ENCODE measurements at regions not wholly inside any gene's neighbourhood (a gene's known extent, or its start where the extent isn't known, plus 50 kb on each side); places are given as distances from the start of the nearest gene placed in this dataset.
"Not testable (repeated sequence)": the region's sequence is repeated elsewhere in the genome, so short reads cannot be mapped to it uniquely, and the experiment has no call there.

- no peak for DNase-seq
Observed at GRCh38 chr14:106230071-106230470, 703.7 kb downstream of the TMEM121 start.

- DNase-seq, result not testable (repeated sequence)
Observed at GRCh38 chr14:106233191-106233590, 706.8 kb downstream of the TMEM121 start.

GRCh38 chr14:106234525-106235254 lies 708.3 kb downstream of the TMEM121 start:
- peak; percentile 4 for DNase-seq

- no peak for DNase-seq
Observed at GRCh38 chr14:106235356-106236159, 709.2 kb downstream of the TMEM121 start.

DNA sequence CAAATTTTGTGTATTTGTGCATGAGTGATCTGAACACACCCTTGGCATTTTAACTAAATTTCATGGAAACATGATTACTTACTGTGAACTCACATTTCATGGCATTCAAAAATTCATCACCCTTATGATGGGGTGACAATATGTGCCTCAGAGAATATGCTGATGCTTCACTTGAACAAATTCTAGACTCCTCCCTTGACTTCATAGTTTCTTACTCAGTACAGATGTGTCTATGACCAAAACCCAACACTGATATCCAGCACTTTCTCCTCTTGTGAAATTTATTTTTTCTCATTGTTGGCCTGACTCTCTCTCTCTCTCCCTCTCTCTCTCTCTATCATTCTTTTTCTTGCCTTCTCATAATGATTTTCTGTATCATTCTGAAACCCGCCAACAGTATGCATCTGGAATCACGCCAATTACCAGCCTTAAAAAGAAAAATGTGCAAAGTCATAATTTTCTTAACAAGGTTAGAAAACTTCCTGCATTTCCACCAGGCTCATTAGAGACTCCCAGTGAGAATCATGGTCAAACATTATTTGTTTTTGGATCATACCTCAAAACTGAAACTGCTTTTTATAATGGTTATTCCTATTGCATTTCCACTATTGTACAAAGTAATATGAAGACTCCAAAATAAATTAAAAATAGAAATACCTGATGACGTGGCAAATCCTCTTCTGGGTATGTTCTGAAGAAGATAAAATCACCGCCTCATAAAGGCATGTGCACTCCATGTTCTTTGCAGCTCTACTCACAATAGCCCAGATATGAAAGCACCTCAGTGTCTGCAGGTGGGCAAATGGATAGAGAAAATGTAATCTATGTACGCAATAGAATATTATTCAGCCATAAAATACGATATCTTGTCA lies 722.2 kb downstream of the TMEM121 start:
- no peak for DNase-seq

GRCh38 chr14:106253995-106254394 lies 727.6 kb downstream of the TMEM121 start:
- not testable (repeated sequence) for DNase-seq

DNA sequence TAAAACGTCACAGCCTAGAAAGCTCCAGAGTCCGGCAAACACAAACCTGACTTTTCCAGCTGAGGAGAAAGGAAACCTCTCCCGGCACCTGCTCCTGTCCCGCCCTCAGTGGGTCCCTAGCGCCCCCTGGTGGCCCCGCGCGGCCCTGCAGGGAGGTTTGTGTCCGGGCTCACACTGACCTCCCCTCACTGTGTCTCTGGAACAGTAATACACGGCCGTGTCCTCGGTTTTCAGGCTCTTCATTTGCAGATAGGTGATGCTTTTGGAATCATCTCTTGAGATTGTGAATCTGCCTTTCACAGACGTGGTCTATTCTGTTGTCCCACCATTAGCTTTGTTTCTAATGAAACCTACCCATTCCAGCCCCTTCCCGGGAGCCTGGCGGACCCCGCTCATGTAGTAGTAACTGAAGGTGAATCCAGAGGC lies 731.2 kb downstream of the TMEM121 start:
- DNase-seq, result not testable (repeated sequence)

- no peak for DNase-seq
Observed at GRCh38 chr14:106268013-106268727, 741.8 kb downstream of the TMEM121 start.

GRCh38 chr14:106269029-106269428 lies 742.6 kb downstream of the TMEM121 start:
- DNase-seq, result no peak

GRCh38 chr14:106269451-106270204 lies 743.2 kb downstream of the TMEM121 start:
- DNase-seq, result no peak

DNA sequence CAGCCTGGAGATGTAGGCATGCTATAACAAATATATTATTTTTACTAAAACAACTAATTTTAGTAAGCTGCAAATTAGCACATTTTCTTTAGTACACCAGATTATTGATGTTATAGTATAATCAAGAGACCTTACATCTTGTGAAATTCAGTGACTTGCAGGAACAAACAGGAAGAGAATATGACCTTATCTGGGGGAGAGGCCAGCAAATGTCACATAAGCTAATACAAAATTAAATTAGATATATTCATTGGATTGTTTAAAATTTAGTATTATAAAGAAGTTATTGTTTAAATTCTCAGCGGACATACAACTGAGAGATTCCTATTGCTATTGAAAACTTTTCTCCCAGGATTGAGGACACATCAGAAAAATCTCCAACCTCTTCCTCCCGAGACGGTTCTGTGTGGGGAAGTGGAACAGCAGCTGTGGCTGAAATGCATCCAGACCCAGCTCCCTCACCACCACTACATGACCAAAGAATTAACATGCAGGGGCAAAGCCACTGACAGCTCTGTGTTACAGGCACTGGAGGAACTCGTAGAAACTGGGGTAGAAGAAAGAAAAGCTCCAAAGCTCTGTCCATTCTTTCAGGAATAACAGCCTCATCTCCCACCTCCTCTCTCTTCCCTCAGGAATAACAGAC lies 744.2 kb downstream of the TMEM121 start:
- DNase-seq, result not testable (repeated sequence)

DNA sequence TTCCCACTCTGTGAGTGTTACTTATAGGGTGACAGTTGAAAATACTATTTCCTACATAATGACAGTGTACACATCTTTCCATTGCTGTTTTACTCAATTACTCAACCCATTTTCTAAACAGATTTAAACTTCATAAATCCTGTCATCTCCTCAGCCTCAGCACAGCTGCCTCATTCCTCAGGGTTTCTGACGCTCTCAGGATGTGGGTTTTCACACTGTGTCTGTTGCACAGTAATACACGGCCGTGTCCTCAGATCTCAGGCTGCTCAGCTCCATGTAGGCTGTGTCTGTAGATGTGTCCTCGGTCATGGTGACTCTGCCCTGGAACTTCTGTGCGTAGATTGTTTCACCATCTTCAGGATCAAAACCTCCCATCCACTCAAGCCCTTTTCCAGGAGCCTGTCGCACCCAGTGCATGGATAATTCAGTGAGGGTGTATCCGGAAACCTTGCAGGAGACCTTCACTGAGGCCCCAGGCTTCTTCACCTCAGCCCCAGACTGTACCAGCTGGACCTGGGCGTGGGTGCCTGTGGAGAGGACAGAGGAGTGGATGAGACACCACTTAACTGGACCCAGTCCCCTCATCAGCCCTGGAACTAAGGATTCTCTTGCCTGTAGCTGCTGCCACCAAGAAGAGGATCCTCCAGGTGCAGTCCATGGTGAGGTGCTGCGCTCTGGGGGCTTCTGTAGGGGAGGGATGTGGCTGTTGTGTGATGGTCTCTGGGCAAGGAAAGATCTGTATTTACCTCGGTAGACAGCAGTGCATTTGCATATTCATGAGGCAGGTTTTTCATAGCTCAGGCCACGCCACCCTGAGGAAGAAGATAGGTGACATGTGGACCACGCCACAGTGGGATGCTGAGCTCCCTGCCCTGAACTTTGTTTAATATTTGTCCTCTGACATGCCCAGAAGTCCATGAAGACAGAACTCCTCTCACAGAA lies 750.2 kb downstream of the TMEM121 start:
- DNase-seq, result no peak

GRCh38 chr14:106277503-106277902 lies 751.1 kb downstream of the TMEM121 start:
- DNase-seq, result no peak

DNA sequence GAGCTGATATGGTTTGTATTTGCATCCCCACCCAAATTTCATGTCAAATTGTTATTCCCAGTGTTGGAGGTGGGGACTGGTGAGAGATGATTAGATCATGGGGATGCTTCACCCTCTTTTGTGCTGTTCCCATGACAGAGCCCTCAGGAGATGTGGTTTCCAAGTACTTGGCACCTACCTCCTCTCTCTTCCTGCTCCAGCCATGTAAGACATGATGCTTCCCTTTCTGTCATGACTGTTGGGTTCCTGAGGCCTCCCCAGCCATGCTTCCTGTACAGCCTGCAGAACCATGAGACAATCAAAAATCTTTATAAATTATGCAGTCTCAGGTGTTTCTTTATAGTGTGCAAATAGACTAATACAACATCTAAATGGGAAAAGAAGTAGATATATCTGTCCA lies 754.5 kb downstream of the TMEM121 start:
- DNase-seq, result no peak

DNA sequence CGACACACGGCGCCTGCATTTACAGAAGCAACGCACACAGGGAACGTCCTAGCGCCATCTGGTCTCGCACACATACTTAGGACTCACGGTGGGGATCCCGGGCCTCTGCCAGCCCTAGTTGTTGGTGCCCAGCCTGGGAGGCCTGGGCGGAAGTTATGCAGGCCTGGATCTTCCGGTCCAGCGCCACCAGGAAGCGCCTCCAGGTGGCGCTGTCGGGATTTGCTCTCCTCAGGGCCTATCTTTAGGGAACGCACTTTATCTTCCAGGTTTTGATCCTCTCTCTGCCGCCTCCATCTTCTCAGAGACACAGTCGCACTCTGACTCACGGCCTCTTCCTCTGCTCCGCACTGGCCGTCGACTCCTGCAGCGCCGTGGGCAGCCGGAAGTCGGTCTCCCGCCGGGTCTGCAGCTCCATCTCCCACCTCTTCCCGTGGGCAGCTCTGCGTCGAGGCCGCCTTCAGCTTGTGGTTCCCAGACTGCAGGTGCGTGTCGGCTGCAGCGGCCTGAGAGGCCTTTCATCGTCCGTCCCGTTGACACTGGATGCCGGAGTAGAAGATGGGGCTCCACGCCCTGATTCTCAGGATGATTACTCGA lies 760.4 kb downstream of the TMEM121 start:
- no peak for DNase-seq

DNA sequence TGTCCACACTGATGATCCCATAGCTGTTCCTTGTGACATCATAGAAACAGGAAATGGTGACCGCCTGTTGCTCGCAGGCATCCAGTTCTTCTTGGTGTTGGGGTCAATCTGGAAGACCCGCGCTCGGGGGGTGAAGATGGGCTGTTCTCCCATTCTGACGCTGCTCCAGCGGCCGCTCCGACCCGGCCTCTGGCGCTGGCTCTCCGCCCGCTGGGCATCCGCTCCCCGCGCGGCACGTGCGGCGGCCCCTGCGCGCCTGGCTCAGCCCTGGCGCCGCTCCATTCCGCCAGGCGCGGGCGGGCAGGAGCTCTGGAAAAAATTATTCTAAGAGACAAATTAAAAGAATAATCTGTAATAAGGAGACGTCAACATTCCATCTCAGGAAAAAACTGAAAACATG lies 761.1 kb downstream of the TMEM121 start:
- DNase-seq, result no peak

- no peak for DNase-seq
Observed at GRCh38 chr14:106291626-106292025, 765.2 kb downstream of the TMEM121 start.

GRCh38 chr14:106294324-106294723 lies 767.9 kb downstream of the TMEM121 start:
- no peak for DNase-seq

- not testable (repeated sequence) for DNase-seq
Observed at GRCh38 chr14:106300951-106301510, 774.6 kb downstream of the TMEM121 start.

Measured in NCI-H2171 (cell line).